K562 (cell line): ENCODE measurements at regions not wholly inside any gene's neighbourhood (a gene's known extent, or its start where the extent isn't known, plus 50 kb on each side); places are given as distances from the start of the nearest gene placed in this dataset.
A peak's percentile ranks its signal among the peaks of the same experiment; 100 is the strongest.

Experiments
- ATAC-seq: fragments of 200-7000 bp; cut with Tn5 transposase; 3 replicates; pipeline ENCODE4 v1.9.1; 2020; ENCODE audit warnings: moderate library complexity
- BruUV-seq: library from RNA; stranded (reverse); fragments of 400-500 nt; replicated peaks from 2 replicates; lab custom pipeline; 2021; lab: Mats Ljungman, UMichigan
- CTCF ChIA-PET: fragments of 300-600 bp; formaldehyde crosslinking; extraction: SDS; loops from one replicate; lab custom pipeline; 2021; ENCODE audit warnings: low intra/inter-chr PET ratio; lab: Yijun Ruan, JAX
- POLR2A ChIA-PET: fragments of 300-600, 350-650 bp; sonication (Branson Sonifier 250); formaldehyde crosslinking; extraction: SDS; loops from one replicate; lab custom pipeline; 2021; ENCODE audit warnings: antibody characterized with exemption, inconsistent platforms; lab: Yijun Ruan, JAX
- DNase-seq, 4 experiments: peaks; one replicate each; pipeline versions ENCODE4 v3.0.0 to v3.0.0-alpha.2; 2011 to 2018; ENCODE audit warnings: low spot score in 3 of 4, mixed read lengths in 3 of 4; ENCODE audit errors: extremely low read depth in 1 of 4
- FAIRE-seq: peaks from 2 replicates; lab custom pipeline; 2011; peaks lifted over from hg19 to GRCh38; lab: Jason Lieb, UNC
- H2AFZ ChIP-seq: 2 replicates; pipeline ENCODE4 v1.6.0; 2011; ENCODE audit warnings: low read depth, low read length, control low read depth, inconsistent platforms
- H3K27ac ChIP-seq: fragments of 200-600 bp; 3 replicates; pipeline ENCODE4 v1.8.0; 2011; ENCODE audit warnings: low read depth, mild to moderate bottlenecking, control low read depth, inconsistent platforms, low read length, moderate library complexity, mixed read lengths; ENCODE audit errors: extremely low read depth
- H3K27me3 ChIP-seq, 2 experiments: fragments of 300-600 bp in 1 of 2; 2 replicates in 1 of 2; 3 replicates in 1 of 2; pipeline versions ENCODE4 v1.6.0 to v1.8.0; 2011; ENCODE audit warnings: inconsistent platforms in 2 of 2, low read length in 2 of 2, mild to moderate bottlenecking in 1 of 2, mixed read lengths in 1 of 2, moderate library complexity in 1 of 2; ENCODE audit not compliant: control insufficient read depth in 2 of 2, insufficient read depth in 2 of 2
- H3K36me3 ChIP-seq: fragments of 300-600 bp; 3 replicates; pipeline ENCODE4 v1.8.0; 2011; ENCODE audit warnings: mild to moderate bottlenecking, low read length, inconsistent platforms; ENCODE audit not compliant: control insufficient read depth, insufficient read depth
- H3K4me1 ChIP-seq, 2 experiments: fragments of 200-600 bp in 1 of 2; replicated peaks in 1 of 2; 2 replicates in 1 of 2; 3 replicates in 1 of 2; pipeline versions ENCODE4 v1.5.1 to v1.8.0; 2011; ENCODE audit warnings: inconsistent platforms in 2 of 2, low read length in 2 of 2, mild to moderate bottlenecking in 1 of 2, mixed read lengths in 1 of 2, moderate library complexity in 1 of 2; ENCODE audit not compliant: control insufficient read depth in 2 of 2, insufficient read depth in 2 of 2
- H3K4me2 ChIP-seq: 2 replicates; pipeline ENCODE4 v1.6.1; 2011; ENCODE audit warnings: low read length, control low read depth, inconsistent platforms, mixed read lengths; ENCODE audit not compliant: insufficient read depth
- H3K4me3 ChIP-seq: fragments of 200-600 bp; sonication (generic), shearing (Covaris generic); 2 replicates; pipeline ENCODE4 v1.5.1; 2016; ENCODE audit warnings: control low read depth, inconsistent platforms
- H3K79me2 ChIP-seq: fragments of 200-600 bp; 3 replicates; pipeline ENCODE4 v1.8.0; 2011; ENCODE audit warnings: low read length, inconsistent platforms; ENCODE audit not compliant: control insufficient read depth, insufficient read depth
- H3K9ac ChIP-seq, 2 experiments: 2 replicates each; pipeline versions ENCODE4 v1.6.0 to v1.6.1; 2011; ENCODE audit warnings: low read depth in 2 of 2, low read length in 2 of 2, control low read depth in 1 of 2, inconsistent platforms in 1 of 2, mild to moderate bottlenecking in 1 of 2, mixed read lengths in 1 of 2; ENCODE audit not compliant: insufficient read depth in 1 of 2
- H3K9me1 ChIP-seq: one replicate; pipeline ENCODE4 v1.6.0; 2011; ENCODE audit warnings: inconsistent platforms, mild to moderate bottlenecking, low read length, moderate library complexity; ENCODE audit not compliant: control insufficient read depth, insufficient read depth
- H3K9me3 ChIP-seq: replicated peaks from 2 replicates; pipeline ENCODE4 v1.5.1; 2011; ENCODE audit warnings: low read depth, low read length, inconsistent platforms; ENCODE audit not compliant: control insufficient read depth, insufficient read depth
- H4K20me1 ChIP-seq: replicated peaks from 2 replicates; pipeline ENCODE4 v1.6.1; 2011; ENCODE audit warnings: low read length, inconsistent platforms, mixed read lengths; ENCODE audit not compliant: control insufficient read depth, insufficient read depth
- ARID3B ChIP-seq: fragments of 250-450 bp; sonication (Bioruptor Pico); IDR thresholded peaks from 2 replicates; pipeline ENCODE4 v1.4.0; 2020; ENCODE audit warnings: borderline replicate concordance
- CBX3 ChIP-seq, 2 experiments: IDR thresholded peaks; 1 replicate in 1 of 2; 2 replicates in 1 of 2; pipeline ENCODE4 v1.6.1; 2012; ENCODE audit warnings: inconsistent platforms in 2 of 2, low read length in 2 of 2, borderline replicate concordance in 1 of 2, control low read depth in 1 of 2
- CBX5 ChIP-seq: IDR thresholded peaks from 2 replicates; pipeline ENCODE4 v1.6.1; 2014; ENCODE audit warnings: low read depth, borderline replicate concordance
- ELF2 ChIP-seq: fragments of 250-450 bp; sonication (Bioruptor Pico); IDR thresholded peaks from 2 replicates; pipeline ENCODE4 v1.5.0; 2021; ENCODE audit warnings: mild to moderate bottlenecking
- ETV5 ChIP-seq: sonication (generic); formaldehyde crosslinking; IDR thresholded peaks from 2 replicates; pipeline ENCODE4 v1.4.0; 2020; ENCODE audit warnings: low read depth, mild to moderate bottlenecking, missing genetic modification reagents
- SMAD3 ChIP-seq: fragments of 450-650 bp; formaldehyde crosslinking; conservative IDR thresholded peaks from 2 replicates; pipeline ENCODE4 v1.4.0; 2020; ENCODE audit warnings: mild to moderate bottlenecking
- TRIM24 ChIP-seq, 2 experiments: fragments of 450-650 bp; IDR thresholded peaks; 2 replicates each; pipeline ENCODE4 v1.6.1; 2016
- TRIM28 ChIP-seq: fragments of 450-650 bp; IDR thresholded peaks from 2 replicates; pipeline ENCODE4 v1.6.1; 2017
- ZNF316 ChIP-seq: fragments of 450-650 bp; IDR thresholded peaks from 2 replicates; pipeline ENCODE4 v1.6.1; 2016
- WGBS: fragments of 100-300 bp; shearing (Covaris generic); methylation state at CpG from one replicate; pipeline ENCODE4 v1.1.6; 2016; ENCODE audit warnings: low coverage, mixed read lengths; ENCODE audit not compliant: insufficient coverage; ENCODE audit errors: missing lambda C conversion rate; 5-methylcytosine and 5-hydroxymethylcytosine counted together
- in situ Hi-C: fragments of 300-500 bp; cut with MboI; formaldehyde crosslinking; loops from 4 replicates; pipeline ENCODE4 v1.15.0; 2018; ENCODE audit warnings: inconsistent platforms, mixed read lengths
- intact Hi-C: fragments of 100-400 bp; cut with micrococcal nuclease; formaldehyde crosslinking; loops from 2 replicates; pipeline ENCODE4 v1.14.2; 2022

- POLR2A ChIA-PET: interaction anchor here (2.1 kb wide), 1 partner anchor 11 kb away, joined by 8 read pairs; no protein-coding TSS in a partner anchor
- no peak overlapping the region for H3K4me2 ChIP-seq
- peaks cover 0 to 54% of the 10 kb centered on the region in 2 experiments; a peak in 2 of 5 replicates for H3K4me1 ChIP-seq
- 0 out of 2 replicates have a peak, but pooled peaks cover 3% of the 10 kb centered on the region for H4K20me1 ChIP-seq
- H3K27ac ChIP-seq: no peak overlapping the region
- intact Hi-C loops: no loop called here
- 33% methylated on average over 9 of the region's 9 CpGs for WGBS
- no TSS peak for BruUV-seq
- no peak overlapping the region for H3K4me3 ChIP-seq
- ATAC-seq (no peak), FAIRE-seq (no peak), DNase-seq (no peak)
- TF ChIP-seq ELF2 (CRISPR knock-in tag) (no peak), ARID3B (CRISPR knock-in tag) (no peak), TRIM24 (IDR thresholded peaks at IDR 0.05) (peak; percentile 31 to 46; a peak in 2 of 4 replicates), ZNF316 (peak; percentile 81), CBX5 (0 out of 2 replicates have a peak, but pooled peaks have one; percentile 40), CBX3 (IDR thresholded peaks at IDR 0.05; ENCODE audit: borderline replicate concordance in 1 of 2, low read length in 2 of 2) (peak in 1 of 2 experiments; percentile 68; a peak in 1 of 3 replicates), ETV5 (CRISPR knock-in tag) (no peak), TRIM28 (peak; percentile 81; the same call in 1 of the 2 replicates), SMAD3 (no peak)
- H3K27me3 ChIP-seq: peaks cover 5 to 26% of the 10 kb centered on the region in 2 experiments; a peak in 4 of 5 replicates
- H3K9me1 ChIP-seq: peaks cover 2% of the 10 kb centered on the region
- CTCF ChIA-PET: no interaction called here
- no peak overlapping the region for H2AFZ ChIP-seq
- H3K9ac ChIP-seq: no peak overlapping the region
- in situ Hi-C loops: no loop called here
- H3K79me2 ChIP-seq: no peaks in the 10 kb centered on the region
- peaks cover 5% of the 10 kb centered on the region; the same call in 1 of the 2 replicates for H3K9me3 ChIP-seq
- no peaks in the 10 kb centered on the region for H3K36me3 ChIP-seq
Observed at GRCh38 chr20:62544505-62545055, 68.8 kb upstream of the GATA5 start.
